ENCODE measurements at regions not wholly inside any gene's neighbourhood (a gene's known extent, or its start where the extent isn't known, plus 50 kb on each side); places are given as distances from the start of the nearest gene placed in this dataset.
"Not testable (repeated sequence)": the region's sequence is repeated elsewhere in the genome, so short reads cannot be mapped to it uniquely, and the experiment has no call there.

- no peak for DNase-seq (ENCODE audit: low read depth)
Observed at GRCh38 chr10:9382533-9382866, 1328.0 kb downstream of the GATA3 start.

DNA sequence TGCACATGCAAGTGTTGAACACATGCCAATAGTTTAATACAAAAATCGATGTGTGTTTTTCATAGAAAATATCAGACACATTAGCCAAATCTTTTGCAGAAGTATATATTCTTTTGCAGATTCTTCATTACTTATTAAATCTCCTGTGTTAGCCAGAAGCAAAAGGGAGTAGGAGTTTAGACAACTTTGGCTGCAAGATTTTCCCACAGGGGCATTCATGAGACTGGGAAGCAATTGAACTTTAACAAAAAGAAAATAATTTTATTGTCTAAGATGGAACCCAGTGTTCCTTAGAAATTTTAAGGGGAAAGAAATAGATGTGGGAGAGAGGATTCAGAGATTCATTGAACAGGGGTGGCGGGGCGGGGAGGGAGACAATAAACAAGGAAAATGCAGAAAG, 1336.0 kb downstream of the GATA3 start:
- DNase-seq (ENCODE audit: low read depth): no peak

GRCh38 chr10:9399275-9399983, 1344.9 kb downstream of the GATA3 start:
- DNase-seq (ENCODE audit: low read depth): no peak

- not testable (repeated sequence) for DNase-seq (ENCODE audit: low read depth)
Observed at GRCh38 chr10:9402067-9402466, 1347.6 kb downstream of the GATA3 start.

DNA sequence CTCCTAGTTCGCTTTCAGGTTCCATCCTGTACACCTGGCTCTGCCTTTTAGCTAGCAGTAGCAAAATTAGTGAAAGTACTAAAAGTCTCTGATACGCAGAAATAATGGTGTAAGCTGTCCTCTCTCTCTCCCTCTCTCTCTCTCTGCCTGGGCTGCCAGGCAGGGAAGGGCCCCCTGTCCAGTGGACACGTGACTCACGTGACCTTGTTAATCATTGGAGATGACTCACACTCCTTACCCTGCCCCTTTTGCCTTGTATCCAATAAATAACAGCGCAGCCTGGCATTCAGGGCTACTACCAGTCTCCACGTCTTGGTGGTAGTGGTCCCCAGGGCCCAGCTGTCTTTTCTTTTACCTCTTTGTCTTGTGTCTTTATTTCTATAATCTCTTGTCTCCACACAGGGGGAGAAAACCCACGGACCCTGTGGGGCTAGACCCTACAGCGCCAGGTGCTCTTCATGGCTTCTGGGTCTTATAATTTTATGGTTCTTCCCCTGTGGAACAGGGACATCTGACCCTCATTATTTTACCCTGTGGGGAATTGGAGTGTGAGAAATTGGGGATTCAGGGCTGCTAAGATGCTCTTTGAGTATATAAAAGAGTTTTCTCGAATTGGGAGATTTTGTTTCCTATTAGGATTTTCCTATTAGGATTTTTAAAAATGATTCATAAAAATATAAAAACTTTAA, 1348.2 kb downstream of the GATA3 start:
- DNase-seq (ENCODE audit: low read depth): not testable (repeated sequence)

DNA sequence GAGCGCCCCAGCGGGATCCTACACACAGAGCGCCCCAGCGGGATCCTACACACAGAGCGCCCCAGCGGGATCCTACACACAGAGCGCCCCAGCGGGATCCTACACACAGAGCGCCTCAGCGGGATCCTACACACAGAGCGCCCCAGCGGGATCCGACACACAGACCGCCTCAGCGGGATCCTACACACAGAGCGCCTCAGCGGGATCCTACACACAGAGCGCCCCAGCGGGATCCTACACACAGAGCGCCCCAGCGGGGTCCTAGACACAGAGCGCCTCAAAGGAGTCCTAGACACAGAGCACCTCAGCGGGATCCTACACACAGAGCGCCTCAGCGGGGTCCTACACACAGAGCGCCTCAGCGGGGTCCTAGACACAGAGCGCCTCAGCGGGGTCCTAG, 1352.7 kb downstream of the GATA3 start:
- DNase-seq (ENCODE audit: low read depth): not testable (repeated sequence)

DNA sequence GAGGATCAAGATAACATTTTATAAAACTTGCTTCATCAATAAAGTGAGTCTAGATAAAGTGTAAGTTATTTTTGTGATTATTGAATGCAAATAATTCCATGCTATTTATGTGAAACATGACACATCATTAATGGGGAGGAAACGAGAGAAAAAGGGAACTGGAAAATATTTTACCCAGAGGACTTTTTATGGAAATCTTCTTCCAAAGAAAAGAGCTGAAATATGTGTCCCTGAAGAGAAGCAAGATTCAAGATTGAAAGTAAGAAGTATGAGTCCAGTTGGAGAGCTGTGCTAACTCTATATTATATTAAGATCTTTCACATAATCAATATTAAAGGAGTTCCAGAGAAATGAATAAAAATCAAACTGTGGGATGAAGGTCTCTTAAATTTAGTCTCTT, 1361.8 kb downstream of the GATA3 start:
- DNase-seq (ENCODE audit: low read depth): no peak

- DNase-seq (ENCODE audit: low read depth): no peak
Observed at GRCh38 chr10:9419757-9420156, 1365.3 kb downstream of the GATA3 start.

DNA sequence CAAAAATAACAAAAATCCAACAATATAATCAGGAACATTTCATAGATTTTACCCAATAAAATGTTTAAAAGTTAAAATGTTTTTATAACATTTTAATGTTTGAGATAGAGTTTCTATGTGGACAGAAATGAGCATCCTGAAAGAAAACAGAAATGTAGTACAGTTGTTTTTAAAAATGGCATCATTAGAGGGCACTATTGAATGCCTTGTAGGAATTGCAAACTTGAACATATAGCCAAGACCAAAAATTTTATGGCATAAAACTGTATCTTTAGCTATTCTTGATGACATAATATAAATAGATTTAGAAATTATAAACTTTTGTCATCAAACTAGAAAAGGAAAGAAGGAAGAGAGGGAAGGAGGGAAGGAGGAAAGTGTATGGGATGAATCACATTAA, 1372.7 kb downstream of the GATA3 start:
- no peak for DNase-seq (ENCODE audit: low read depth)

DNA sequence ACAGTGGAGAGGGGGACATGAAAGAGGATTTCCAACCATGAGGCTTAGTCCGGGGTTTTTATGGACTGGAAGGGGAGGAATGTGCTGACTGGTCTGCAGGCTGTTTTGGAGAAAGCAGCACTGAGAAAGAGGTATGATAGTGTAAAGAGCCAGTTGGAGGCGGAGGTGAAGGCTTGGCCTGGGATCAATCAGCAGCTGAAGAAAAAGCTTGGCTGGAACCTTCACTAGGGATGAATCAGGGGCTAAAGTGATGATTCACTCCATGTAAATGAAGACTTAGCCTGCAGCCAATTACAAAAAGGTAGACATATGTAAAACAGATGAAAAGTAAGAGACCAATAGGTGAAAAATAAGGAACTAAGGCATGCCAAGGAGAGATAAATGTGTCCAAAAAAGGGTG, 1382.6 kb downstream of the GATA3 start:
- no peak for DNase-seq (ENCODE audit: low read depth)

DNA sequence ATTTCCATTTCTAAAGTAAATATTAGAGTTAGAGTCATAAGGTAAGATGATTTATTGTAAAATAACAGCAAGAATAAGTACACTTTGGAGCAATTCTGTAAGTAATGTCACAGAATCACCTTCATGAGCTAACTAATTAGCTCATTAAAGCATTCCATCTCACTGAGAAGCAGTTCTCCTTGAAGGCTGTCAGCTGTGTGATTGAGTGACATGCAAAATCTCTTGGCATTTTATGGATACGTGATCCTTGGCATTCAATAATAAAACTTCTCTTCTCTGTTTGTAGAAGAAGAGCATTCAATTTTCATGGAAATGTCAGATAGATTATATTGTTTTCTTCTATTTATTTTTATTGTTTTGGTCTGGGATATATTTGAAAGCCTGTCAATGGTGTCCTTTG, 1389.3 kb downstream of the GATA3 start:
- no peak for DNase-seq (ENCODE audit: low read depth)

DNA sequence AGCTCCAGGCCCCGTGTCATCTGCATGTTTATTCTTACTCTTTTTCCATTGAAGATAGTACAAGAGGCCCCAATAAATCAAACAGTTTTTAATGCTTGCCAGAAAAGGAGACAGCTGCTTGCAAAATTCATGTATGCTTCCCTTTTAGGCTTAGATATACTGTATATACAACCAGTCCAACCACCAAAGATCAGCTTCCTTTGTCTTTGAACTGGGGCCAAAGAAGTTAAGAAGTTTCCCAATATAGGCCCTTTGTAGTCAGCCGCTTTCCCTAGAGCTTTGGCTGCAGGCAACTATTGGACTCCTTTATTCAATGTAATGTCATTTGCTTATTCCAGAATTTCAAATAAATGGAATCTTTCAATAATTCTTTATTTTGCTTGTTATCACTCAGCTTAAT, 1395.0 kb downstream of the GATA3 start:
- DNase-seq (ENCODE audit: low read depth): no peak

DNA sequence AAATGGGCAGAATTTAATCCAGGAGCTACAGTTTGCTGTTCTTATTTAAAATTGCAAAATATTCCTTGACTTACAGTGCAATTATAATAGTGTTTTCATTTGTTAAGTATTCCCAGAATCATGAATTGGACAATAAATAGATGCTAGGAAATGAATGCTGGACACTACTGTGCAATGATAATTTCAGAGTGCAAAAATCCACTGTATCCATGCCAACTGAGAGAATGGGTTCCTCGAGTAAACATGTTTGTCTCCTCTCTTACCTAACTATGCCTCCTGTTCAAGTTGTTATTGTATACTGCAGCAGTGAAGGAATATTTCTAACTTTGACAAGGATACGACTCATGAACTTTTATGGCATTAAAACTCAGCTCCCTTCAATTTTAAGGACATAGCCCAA, 1396.3 kb downstream of the GATA3 start:
- DNase-seq (ENCODE audit: low read depth): no peak

DNA sequence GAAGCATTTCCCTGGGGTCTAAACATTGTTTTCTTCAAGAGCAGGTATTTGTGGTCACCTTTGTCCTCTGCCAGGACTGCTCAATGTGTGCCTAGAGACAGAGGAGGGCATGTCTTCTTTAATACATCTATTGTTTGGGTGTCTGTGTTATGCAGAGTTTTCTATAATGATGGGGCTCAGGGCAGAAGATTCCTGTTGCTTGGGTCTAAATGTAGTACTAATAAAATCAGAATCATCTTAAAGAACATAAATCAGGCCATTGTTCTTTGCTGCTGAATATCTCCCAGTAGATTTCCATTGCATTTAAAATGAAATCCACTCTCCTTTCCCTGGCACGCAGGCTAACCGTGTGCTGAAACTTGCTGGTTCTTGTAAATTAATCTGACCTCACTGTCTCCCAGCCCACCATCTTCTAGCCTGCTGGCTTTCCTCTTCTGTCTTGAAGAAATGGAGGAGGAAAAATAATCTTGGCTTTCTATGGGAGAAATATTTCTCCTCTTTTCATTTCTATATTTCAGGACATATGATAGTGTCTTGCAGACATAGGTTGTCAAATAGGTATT, 1396.8 kb downstream of the GATA3 start:
- DNase-seq (ENCODE audit: low read depth): no peak

- DNase-seq (ENCODE audit: low read depth): no peak
Observed at GRCh38 chr10:9452056-9452455, 1397.6 kb downstream of the GATA3 start.

GRCh38 chr10:9453871-9454270, 1399.4 kb downstream of the GATA3 start:
- DNase-seq (ENCODE audit: low read depth): not testable (repeated sequence)

DNA sequence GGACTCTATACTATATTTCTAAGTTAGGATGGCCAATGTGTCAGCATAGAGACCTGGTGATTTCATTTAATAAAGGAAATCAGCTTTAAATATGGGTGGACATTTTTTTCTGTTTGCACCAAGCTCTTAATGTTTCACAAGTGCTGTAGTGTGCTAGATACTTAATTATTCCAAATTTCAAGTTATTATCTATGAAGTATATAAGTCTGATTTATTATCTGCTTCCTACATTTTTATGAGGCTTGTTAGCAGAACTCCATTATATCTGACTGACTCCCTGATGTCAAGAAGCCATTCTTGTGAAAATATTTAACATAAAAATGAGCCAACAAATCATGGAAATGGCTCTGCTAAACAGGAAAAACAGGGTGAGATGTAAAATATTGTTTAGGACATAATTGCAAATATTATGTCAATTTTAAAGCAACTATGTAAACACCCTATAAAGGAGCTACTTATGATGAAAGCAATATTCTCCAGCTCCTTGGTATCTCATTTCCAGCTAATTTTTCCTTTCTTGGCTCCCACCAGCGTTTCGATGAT, 1415.2 kb downstream of the GATA3 start:
- DNase-seq (ENCODE audit: low read depth): no peak

GRCh38 chr10:9470581-9470980, 1416.1 kb downstream of the GATA3 start:
- no peak for DNase-seq (ENCODE audit: low read depth)

DNA sequence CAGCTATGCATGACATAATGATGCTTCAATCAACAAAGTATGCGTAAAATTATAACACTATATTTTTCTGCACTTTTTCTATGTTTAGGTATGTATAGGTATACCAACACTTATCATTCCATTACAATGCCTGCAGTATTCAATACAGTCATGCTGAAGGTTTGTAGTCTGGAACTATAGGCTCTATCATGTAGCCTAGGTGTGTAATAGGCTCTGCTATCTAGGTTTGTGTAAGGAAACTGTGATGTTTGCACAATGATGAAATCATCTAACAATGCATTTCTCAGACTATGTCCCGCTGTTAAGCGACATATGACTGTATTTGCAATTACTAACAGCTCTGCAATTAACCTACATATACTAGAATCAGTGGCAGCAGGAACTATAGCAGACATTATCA, 1447.5 kb downstream of the GATA3 start:
- DNase-seq (ENCODE audit: low read depth): no peak

- DNase-seq (ENCODE audit: low read depth): no peak
Observed at GRCh38 chr10:9504227-9504626, 1449.7 kb downstream of the GATA3 start.

DNA sequence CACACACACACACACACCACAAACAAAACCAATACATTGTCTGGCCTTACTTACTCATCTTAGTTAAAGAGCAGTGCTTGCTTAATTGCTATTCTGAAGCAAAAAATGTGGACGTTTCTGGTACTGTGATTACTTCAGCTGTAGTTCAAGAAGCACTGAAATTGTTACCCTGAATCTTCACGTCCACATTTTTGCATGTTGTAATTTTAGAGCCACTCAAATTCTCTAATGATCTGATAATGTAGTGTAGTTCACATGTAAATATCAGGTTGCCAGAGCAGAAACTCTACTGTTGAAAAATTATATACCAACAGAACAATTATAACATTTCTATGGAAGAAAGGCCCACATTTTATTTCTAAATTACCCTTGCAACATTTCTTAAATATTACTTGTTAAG, 1451.1 kb downstream of the GATA3 start:
- no peak for DNase-seq (ENCODE audit: low read depth)

DNA sequence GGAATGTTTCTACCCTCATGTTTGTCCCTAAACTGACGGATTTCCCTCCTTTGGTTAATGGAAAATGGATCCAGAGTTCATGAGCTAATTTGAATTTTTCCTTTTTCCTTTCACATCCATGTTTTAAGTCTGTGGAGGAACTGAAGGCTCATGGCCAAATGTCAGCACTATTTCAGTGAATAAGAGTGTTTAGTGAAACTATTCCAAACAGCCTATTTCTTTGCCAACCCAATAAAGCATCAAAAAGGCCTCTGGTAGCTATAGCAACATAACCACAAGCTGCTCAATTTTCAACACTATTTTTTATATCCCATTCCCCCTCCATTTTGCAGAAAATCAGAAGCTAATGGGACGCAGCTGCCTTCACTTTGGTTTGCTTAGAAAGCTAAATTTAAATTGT, 1454.1 kb downstream of the GATA3 start:
- no peak for DNase-seq (ENCODE audit: low read depth)

GRCh38 chr10:9510626-9511025, 1456.1 kb downstream of the GATA3 start:
- no peak for DNase-seq (ENCODE audit: low read depth)

Data from stimulated activated CD8-positive, alpha-beta memory T cell treated with anti-CD3 and anti-CD28 coated beads, Interleukin-15, amount 100 ng/mL, for 24 hours (primary cell).